WTC11 (cell line): ENCODE measurements at regions not wholly inside any gene's neighbourhood (a gene's known extent, or its start where the extent isn't known, plus 50 kb on each side); places are given as distances from the start of the nearest gene placed in this dataset.

Experiments
- ATAC-seq: fragments of 200-7000 bp; cut with Tn5 transposase; 2 replicates; pipeline ENCODE4 v1.10.0; 2021; ENCODE audit warnings: mild to moderate bottlenecking, moderate library complexity
- CTCF ChIA-PET: fragments of 300-600 bp; sonication (Branson Sonifier 250); formaldehyde crosslinking; loops from one replicate; lab custom pipeline; 2021; ENCODE audit warnings: antibody characterized with exemption; lab: Charles Lee
- POLR2A ChIA-PET: fragments of 350-600 bp; sonication (Branson Sonifier 250); formaldehyde crosslinking; loops from one replicate; lab custom pipeline; 2021; ENCODE audit warnings: antibody characterized with exemption; lab: Charles Lee
- DNase-seq: peaks from one replicate; pipeline ENCODE4 v3.0.0; 2021; ENCODE audit warnings: low spot score
- H3K27ac Mint-ChIP-seq: 2 replicates; pipeline ENCODE4 v1.8.0; 2021; ENCODE audit warnings: mixed read lengths
- H3K27me3 Mint-ChIP-seq: 2 replicates; pipeline ENCODE4 v1.8.0; 2021; ENCODE audit warnings: low read depth, mild to moderate bottlenecking, moderate library complexity, mixed read lengths
- H3K36me3 Mint-ChIP-seq: 2 replicates; pipeline ENCODE4 v1.8.0; 2021; ENCODE audit warnings: mixed read lengths
- H3K4me1 Mint-ChIP-seq: 2 replicates; pipeline ENCODE4 v1.8.0; 2022; ENCODE audit warnings: mixed read lengths
- H3K4me3 Mint-ChIP-seq: 2 replicates; pipeline ENCODE4 v1.8.0; 2021; ENCODE audit warnings: mild to moderate bottlenecking, moderate library complexity, mixed read lengths
- H3K9me3 Mint-ChIP-seq: 2 replicates; pipeline ENCODE4 v1.8.0; 2021; ENCODE audit warnings: mixed read lengths
- FOXK1 ChIP-seq: sonication (generic); formaldehyde crosslinking; IDR thresholded peaks from 2 replicates; pipeline ENCODE4 v1.8.0; 2022; ENCODE audit warnings: mild to moderate bottlenecking, moderate library complexity, missing genetic modification reagents
- FOXP1 ChIP-seq: sonication (generic); formaldehyde crosslinking; IDR thresholded peaks from 2 replicates; pipeline ENCODE4 v1.8.0; 2022; ENCODE audit warnings: missing genetic modification reagents, mild to moderate bottlenecking, moderate library complexity, borderline replicate concordance
- NR3C1 ChIP-seq: sonication (generic); formaldehyde crosslinking; conservative IDR thresholded peaks from 2 replicates; pipeline ENCODE4 v1.8.1; 2023; ENCODE audit warnings: low read depth, mild to moderate bottlenecking, missing genetic modification reagents
- RELA ChIP-seq: sonication (generic); formaldehyde crosslinking; IDR thresholded peaks from 2 replicates; pipeline ENCODE4 v1.8.1; 2022; ENCODE audit warnings: missing genetic modification reagents, mild to moderate bottlenecking, borderline replicate concordance
- SMAD4 ChIP-seq: sonication (generic); formaldehyde crosslinking; IDR thresholded peaks from 2 replicates; pipeline ENCODE4 v1.8.0; 2022; ENCODE audit warnings: mild to moderate bottlenecking, missing genetic modification reagents
- ZBTB21 ChIP-seq: sonication (generic); formaldehyde crosslinking; IDR thresholded peaks from 2 replicates; pipeline ENCODE4 v1.8.1; 2023; ENCODE audit warnings: mild to moderate bottlenecking, missing genetic modification reagents, borderline replicate concordance
- ZNF138 ChIP-seq: sonication (generic); formaldehyde crosslinking; conservative IDR thresholded peaks from 2 replicates; pipeline ENCODE4 v1.8.1; 2022; ENCODE audit warnings: mild to moderate bottlenecking, moderate library complexity, missing genetic modification reagents
- ZNF396 ChIP-seq: fragments of 250-450 bp; sonication (Bioruptor Pico); IDR thresholded peaks from 2 replicates; pipeline ENCODE4 v1.8.0; 2021; ENCODE audit warnings: mild to moderate bottlenecking, moderate library complexity, borderline replicate concordance
- TF ChIP-seq, protein P1 (sequence below): fragments of 250-450 bp; sonication (Bioruptor Pico); IDR thresholded peaks from 2 replicates; pipeline ENCODE4 v1.9.0; 2021; ENCODE audit warnings: moderate library complexity, mild to moderate bottlenecking, inconsistent platforms, borderline replicate concordance
- TF ChIP-seq, protein P2 (sequence below): sonication (generic); formaldehyde crosslinking; IDR thresholded peaks from 2 replicates; pipeline ENCODE4 v1.8.1; 2022; ENCODE audit warnings: mild to moderate bottlenecking, missing genetic modification reagents, moderate library complexity, borderline replicate concordance
- TF ChIP-seq, protein P3 (sequence below): sonication (generic); formaldehyde crosslinking; IDR thresholded peaks from 2 replicates; pipeline ENCODE4 v1.8.1; 2023; ENCODE audit warnings: mild to moderate bottlenecking, missing genetic modification reagents
- TF ChIP-seq, protein P4 (sequence below): sonication (generic); formaldehyde crosslinking; IDR thresholded peaks from 2 replicates; pipeline ENCODE4 v1.8.0; 2023; ENCODE audit warnings: missing genetic modification reagents, mild to moderate bottlenecking, borderline replicate concordance
- TF ChIP-seq, protein P5 (sequence below): sonication (generic); formaldehyde crosslinking; IDR thresholded peaks from 2 replicates; pipeline ENCODE4 v1.8.0; 2022; ENCODE audit warnings: missing genetic modification reagents
- TF ChIP-seq, protein P6 (sequence below): sonication (generic); formaldehyde crosslinking; conservative IDR thresholded peaks from 2 replicates; pipeline ENCODE4 v1.8.1; 2022; ENCODE audit warnings: mild to moderate bottlenecking, missing genetic modification reagents
- TF ChIP-seq, protein P7 (sequence below): fragments of 250-450 bp; sonication (Bioruptor Pico); IDR thresholded peaks from 2 replicates; pipeline ENCODE4 v1.9.0; 2021; ENCODE audit warnings: mild to moderate bottlenecking

DNA sequence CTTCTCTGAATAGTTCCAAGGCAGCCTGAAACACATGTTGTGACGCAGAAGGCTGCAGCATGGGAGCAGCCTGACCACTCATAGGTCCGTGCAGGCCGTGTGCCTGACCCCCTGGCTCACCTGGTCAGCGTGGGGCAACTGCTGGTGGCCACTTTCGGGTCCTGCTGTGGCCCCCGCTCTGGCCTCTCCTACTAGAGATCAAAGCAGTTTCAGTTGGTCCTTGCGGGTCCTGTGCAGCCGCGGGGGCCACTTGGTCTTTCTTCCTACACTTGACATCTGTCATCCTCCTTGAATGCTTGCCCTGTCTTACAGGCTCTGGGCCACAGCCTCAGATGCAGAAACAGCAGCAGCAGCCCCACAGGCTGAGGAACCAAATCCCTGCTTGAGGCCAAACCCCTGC lies 320.8 kb upstream of the ZNF32 start:
- no peak for DNase-seq
- H3K4me3 Mint-ChIP-seq, result no peak overlapping the region

DNA sequence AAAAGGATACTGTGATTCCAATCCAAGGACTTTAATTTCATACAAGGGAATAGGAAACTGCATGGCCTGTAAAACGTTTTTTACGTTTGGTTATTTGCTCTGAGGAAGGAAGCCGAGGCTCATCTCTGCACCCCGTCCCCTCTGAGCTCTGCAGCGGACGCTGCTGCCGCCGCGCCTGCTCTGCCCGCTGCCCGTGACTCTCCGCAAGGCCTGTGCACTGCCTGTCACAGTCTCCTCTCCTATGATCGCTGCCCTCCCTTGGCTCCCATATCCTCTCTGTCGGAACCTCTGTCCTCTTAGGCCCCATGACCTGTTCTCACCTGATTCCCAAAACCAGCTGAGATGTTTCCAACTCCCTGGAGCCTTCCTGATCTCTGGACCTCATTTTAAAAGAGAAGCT lies 320.3 kb upstream of the ZNF32 start:
- H3K27me3 Mint-ChIP-seq, result peaks cover 3% of the 10 kb centered on the region; the same call in 1 of the 2 replicates
- no peaks in the 10 kb centered on the region; the same call in 1 of the 2 replicates for H3K9me3 Mint-ChIP-seq
- ChIA-PET CTCF (no interaction called here), POLR2A (no interaction called here)
- H3K4me1 Mint-ChIP-seq, result no peaks in the 10 kb centered on the region; the same call in 1 of the 2 replicates
- TF ChIP-seq NR3C1 (CRISPR knock-in tag), result no peak
- TF ChIP-seq, protein P1, sequence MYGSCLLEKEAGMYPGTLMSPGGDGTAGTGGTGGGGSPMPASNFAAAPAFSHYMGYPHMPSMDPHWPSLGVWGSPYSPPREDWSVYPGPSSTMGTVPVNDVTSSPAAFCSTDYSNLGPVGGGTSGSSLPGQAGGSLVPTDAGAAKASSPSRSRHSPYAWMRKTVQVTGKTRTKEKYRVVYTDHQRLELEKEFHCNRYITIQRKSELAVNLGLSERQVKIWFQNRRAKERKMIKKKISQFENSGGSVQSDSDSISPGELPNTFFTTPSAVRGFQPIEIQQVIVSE (CRISPR knock-in tag), result no peak
- no peak for TF ChIP-seq FOXK1 (CRISPR knock-in tag)
- no peak for TF ChIP-seq ZNF138
- TF ChIP-seq FOXP1 (CRISPR knock-in tag), result no peak
- TF ChIP-seq, protein P2, sequence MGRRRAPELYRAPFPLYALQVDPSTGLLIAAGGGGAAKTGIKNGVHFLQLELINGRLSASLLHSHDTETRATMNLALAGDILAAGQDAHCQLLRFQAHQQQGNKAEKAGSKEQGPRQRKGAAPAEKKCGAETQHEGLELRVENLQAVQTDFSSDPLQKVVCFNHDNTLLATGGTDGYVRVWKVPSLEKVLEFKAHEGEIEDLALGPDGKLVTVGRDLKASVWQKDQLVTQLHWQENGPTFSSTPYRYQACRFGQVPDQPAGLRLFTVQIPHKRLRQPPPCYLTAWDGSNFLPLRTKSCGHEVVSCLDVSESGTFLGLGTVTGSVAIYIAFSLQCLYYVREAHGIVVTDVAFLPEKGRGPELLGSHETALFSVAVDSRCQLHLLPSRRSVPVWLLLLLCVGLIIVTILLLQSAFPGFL (CRISPR knock-in tag), result no peak
- TF ChIP-seq SMAD4, result no peak
- TF ChIP-seq, protein P3, sequence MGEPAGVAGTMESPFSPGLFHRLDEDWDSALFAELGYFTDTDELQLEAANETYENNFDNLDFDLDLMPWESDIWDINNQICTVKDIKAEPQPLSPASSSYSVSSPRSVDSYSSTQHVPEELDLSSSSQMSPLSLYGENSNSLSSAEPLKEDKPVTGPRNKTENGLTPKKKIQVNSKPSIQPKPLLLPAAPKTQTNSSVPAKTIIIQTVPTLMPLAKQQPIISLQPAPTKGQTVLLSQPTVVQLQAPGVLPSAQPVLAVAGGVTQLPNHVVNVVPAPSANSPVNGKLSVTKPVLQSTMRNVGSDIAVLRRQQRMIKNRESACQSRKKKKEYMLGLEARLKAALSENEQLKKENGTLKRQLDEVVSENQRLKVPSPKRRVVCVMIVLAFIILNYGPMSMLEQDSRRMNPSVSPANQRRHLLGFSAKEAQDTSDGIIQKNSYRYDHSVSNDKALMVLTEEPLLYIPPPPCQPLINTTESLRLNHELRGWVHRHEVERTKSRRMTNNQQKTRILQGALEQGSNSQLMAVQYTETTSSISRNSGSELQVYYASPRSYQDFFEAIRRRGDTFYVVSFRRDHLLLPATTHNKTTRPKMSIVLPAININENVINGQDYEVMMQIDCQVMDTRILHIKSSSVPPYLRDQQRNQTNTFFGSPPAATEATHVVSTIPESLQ (CRISPR knock-in tag), result no peak
- TF ChIP-seq ZBTB21 (CRISPR knock-in tag), result no peak
- TF ChIP-seq, protein P4, sequence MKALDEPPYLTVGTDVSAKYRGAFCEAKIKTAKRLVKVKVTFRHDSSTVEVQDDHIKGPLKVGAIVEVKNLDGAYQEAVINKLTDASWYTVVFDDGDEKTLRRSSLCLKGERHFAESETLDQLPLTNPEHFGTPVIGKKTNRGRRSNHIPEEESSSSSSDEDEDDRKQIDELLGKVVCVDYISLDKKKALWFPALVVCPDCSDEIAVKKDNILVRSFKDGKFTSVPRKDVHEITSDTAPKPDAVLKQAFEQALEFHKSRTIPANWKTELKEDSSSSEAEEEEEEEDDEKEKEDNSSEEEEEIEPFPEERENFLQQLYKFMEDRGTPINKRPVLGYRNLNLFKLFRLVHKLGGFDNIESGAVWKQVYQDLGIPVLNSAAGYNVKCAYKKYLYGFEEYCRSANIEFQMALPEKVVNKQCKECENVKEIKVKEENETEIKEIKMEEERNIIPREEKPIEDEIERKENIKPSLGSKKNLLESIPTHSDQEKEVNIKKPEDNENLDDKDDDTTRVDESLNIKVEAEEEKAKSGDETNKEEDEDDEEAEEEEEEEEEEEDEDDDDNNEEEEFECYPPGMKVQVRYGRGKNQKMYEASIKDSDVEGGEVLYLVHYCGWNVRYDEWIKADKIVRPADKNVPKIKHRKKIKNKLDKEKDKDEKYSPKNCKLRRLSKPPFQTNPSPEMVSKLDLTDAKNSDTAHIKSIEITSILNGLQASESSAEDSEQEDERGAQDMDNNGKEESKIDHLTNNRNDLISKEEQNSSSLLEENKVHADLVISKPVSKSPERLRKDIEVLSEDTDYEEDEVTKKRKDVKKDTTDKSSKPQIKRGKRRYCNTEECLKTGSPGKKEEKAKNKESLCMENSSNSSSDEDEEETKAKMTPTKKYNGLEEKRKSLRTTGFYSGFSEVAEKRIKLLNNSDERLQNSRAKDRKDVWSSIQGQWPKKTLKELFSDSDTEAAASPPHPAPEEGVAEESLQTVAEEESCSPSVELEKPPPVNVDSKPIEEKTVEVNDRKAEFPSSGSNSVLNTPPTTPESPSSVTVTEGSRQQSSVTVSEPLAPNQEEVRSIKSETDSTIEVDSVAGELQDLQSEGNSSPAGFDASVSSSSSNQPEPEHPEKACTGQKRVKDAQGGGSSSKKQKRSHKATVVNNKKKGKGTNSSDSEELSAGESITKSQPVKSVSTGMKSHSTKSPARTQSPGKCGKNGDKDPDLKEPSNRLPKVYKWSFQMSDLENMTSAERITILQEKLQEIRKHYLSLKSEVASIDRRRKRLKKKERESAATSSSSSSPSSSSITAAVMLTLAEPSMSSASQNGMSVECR (CRISPR knock-in tag), result no peak
- TF ChIP-seq, protein P5, sequence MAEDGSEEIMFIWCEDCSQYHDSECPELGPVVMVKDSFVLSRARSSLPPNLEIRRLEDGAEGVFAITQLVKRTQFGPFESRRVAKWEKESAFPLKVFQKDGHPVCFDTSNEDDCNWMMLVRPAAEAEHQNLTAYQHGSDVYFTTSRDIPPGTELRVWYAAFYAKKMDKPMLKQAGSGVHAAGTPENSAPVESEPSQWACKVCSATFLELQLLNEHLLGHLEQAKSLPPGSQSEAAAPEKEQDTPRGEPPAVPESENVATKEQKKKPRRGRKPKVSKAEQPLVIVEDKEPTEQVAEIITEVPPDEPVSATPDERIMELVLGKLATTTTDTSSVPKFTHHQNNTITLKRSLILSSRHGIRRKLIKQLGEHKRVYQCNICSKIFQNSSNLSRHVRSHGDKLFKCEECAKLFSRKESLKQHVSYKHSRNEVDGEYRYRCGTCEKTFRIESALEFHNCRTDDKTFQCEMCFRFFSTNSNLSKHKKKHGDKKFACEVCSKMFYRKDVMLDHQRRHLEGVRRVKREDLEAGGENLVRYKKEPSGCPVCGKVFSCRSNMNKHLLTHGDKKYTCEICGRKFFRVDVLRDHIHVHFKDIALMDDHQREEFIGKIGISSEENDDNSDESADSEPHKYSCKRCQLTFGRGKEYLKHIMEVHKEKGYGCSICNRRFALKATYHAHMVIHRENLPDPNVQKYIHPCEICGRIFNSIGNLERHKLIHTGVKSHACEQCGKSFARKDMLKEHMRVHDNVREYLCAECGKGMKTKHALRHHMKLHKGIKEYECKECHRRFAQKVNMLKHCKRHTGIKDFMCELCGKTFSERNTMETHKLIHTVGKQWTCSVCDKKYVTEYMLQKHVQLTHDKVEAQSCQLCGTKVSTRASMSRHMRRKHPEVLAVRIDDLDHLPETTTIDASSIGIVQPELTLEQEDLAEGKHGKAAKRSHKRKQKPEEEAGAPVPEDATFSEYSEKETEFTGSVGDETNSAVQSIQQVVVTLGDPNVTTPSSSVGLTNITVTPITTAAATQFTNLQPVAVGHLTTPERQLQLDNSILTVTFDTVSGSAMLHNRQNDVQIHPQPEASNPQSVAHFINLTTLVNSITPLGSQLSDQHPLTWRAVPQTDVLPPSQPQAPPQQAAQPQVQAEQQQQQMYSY (CRISPR knock-in tag), result no peak
- TF ChIP-seq, protein P6, sequence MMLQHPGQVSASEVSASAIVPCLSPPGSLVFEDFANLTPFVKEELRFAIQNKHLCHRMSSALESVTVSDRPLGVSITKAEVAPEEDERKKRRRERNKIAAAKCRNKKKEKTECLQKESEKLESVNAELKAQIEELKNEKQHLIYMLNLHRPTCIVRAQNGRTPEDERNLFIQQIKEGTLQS, result no peak
- TF ChIP-seq ZNF396 (CRISPR knock-in tag), result no peak
- TF ChIP-seq, protein P7, sequence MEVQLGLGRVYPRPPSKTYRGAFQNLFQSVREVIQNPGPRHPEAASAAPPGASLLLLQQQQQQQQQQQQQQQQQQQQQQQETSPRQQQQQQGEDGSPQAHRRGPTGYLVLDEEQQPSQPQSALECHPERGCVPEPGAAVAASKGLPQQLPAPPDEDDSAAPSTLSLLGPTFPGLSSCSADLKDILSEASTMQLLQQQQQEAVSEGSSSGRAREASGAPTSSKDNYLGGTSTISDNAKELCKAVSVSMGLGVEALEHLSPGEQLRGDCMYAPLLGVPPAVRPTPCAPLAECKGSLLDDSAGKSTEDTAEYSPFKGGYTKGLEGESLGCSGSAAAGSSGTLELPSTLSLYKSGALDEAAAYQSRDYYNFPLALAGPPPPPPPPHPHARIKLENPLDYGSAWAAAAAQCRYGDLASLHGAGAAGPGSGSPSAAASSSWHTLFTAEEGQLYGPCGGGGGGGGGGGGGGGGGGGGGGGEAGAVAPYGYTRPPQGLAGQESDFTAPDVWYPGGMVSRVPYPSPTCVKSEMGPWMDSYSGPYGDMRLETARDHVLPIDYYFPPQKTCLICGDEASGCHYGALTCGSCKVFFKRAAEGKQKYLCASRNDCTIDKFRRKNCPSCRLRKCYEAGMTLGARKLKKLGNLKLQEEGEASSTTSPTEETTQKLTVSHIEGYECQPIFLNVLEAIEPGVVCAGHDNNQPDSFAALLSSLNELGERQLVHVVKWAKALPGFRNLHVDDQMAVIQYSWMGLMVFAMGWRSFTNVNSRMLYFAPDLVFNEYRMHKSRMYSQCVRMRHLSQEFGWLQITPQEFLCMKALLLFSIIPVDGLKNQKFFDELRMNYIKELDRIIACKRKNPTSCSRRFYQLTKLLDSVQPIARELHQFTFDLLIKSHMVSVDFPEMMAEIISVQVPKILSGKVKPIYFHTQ (CRISPR knock-in tag), result no peak
- no peak for ATAC-seq
- H3K36me3 Mint-ChIP-seq, result no peaks in the 10 kb centered on the region
- H3K27ac Mint-ChIP-seq, result no peak overlapping the region
- no peak overlapping the region for H3K4me3 Mint-ChIP-seq
- DNase-seq, result no peak

More for the DNA sequence above, 320.8 kb upstream of the ZNF32 start:
- no peak for ATAC-seq
- H3K27ac Mint-ChIP-seq, result no peak overlapping the region
- POLR2A ChIA-PET, result no interaction called here
- peaks cover 3% of the 10 kb centered on the region; the same call in 1 of the 2 replicates for H3K27me3 Mint-ChIP-seq
- H3K36me3 Mint-ChIP-seq, result no peaks in the 10 kb centered on the region
- no peaks in the 10 kb centered on the region; the same call in 1 of the 2 replicates for H3K4me1 Mint-ChIP-seq
- no peaks in the 10 kb centered on the region; the same call in 1 of the 2 replicates for H3K9me3 Mint-ChIP-seq
- TF ChIP-seq RELA (CRISPR knock-in tag), result no peak
- CTCF ChIA-PET, result no interaction called here
